ENCODE measurements at regions not wholly inside any gene's neighbourhood (a gene's known extent, or its start where the extent isn't known, plus 50 kb on each side); places are given as distances from the start of the nearest gene placed in this dataset.

GRCh38 chr4:176953021-176953420 lies 160.3 kb upstream of the VEGFC start:
- Histone ChIP-seq H4K20me1 (ENCODE audit: insufficient read depth, low read length) (no peaks in the 10 kb centered on the region), H3K36me3 (replicated peaks in 1 of 2; ENCODE audit: control insufficient read depth in 1 of 2, insufficient read depth in 2 of 2, low read length in 2 of 2) (no peaks in the 10 kb centered on the region), H3K9ac (ENCODE audit: insufficient read depth, low read depth, low read length) (no peak overlapping the region), H3K9me3 (ENCODE audit: low read length) (peaks cover 19% of the 10 kb centered on the region), H3K4me2 (ENCODE audit: low read depth, low read length) (no peak overlapping the region), H2AFZ (ENCODE audit: low read length) (no peak overlapping the region), H3K27ac (ENCODE audit: extremely low read length, insufficient read depth, low read length) (no peak overlapping the region), H3K4me3 (replicated peaks in 1 of 3; ENCODE audit: insufficient read depth in 1 of 3, low read depth in 2 of 3, low read length in 3 of 3) (no peak overlapping the region), H3K4me1 (ENCODE audit: insufficient read depth, low read length) (no peaks in the 10 kb centered on the region), H3K27me3 (ENCODE audit: control insufficient read depth in 1 of 2, insufficient read depth in 2 of 2, low read length in 2 of 2) (no peaks in the 10 kb centered on the region), H3K79me2 (ENCODE audit: insufficient read depth, low read length) (no peaks in the 10 kb centered on the region)
- BruUV-seq (replicated peaks): no TSS peak
- no peak for ATAC-seq
- intact Hi-C loops (cut with micrococcal nuclease; ENCODE audit: unreplicated experiment): no loop called here
- in situ Hi-C loops (cut with HindIII; ENCODE audit: extremely low pct_ligation_motif_present, low pct_unique_long_range_greater_than_20kb): no loop called here
- FAIRE-seq: no peak
- WGBS (ENCODE audit: low lambda C conversion rate): 42% methylated on average over 1 of the region's 1 CpG
- no peak for DNase-seq (ENCODE audit: low spot score)
- ChIA-PET POLR2A (no interaction called here), CTCF (ENCODE audit: low intra/inter-chr PET ratio, low total read pairs) (no interaction called here)
- no peak for TF ChIP-seq ZBTB46 (CRISPR knock-in tag; IDR thresholded peaks at IDR 0.05; ENCODE audit: borderline replicate concordance)
- no peak for TF ChIP-seq ZNF83 (CRISPR knock-in tag; IDR thresholded peaks at IDR 0.05; ENCODE audit: borderline replicate concordance)
- TF ChIP-seq ZNF10 (CRISPR knock-in tag; IDR thresholded peaks at IDR 0.05; ENCODE audit: borderline replicate concordance, low read depth): no peak
- no peak for TF ChIP-seq BRD4 (CRISPR knock-in tag; IDR thresholded peaks at IDR 0.05)
- TF ChIP-seq RFX3 (CRISPR knock-in tag; IDR thresholded peaks at IDR 0.05): no peak
- no peak for TF ChIP-seq ZNF619 (CRISPR knock-in tag; IDR thresholded peaks at IDR 0.05)
- TF ChIP-seq MZF1 (CRISPR knock-in tag; IDR thresholded peaks at IDR 0.05; ENCODE audit: borderline replicate concordance): no peak
- TF ChIP-seq ZBTB39 (CRISPR knock-in tag; IDR thresholded peaks at IDR 0.05): no peak
- TF ChIP-seq FLYWCH1 (CRISPR knock-in tag; IDR thresholded peaks at IDR 0.05): no peak
- TF ChIP-seq AHDC1 (CRISPR knock-in tag; IDR thresholded peaks at IDR 0.05; ENCODE audit: borderline replicate concordance): no peak
- no peak for TF ChIP-seq RXRA (CRISPR knock-in tag; IDR thresholded peaks at IDR 0.05)
- TF ChIP-seq FOXJ3 (CRISPR knock-in tag; IDR thresholded peaks at IDR 0.05; ENCODE audit: borderline replicate concordance): no peak
- TF ChIP-seq DZIP1 (CRISPR knock-in tag; IDR thresholded peaks at IDR 0.05): no peak
